OCI-LY3 (cell line): ENCODE measurements at regions not wholly inside any gene's neighbourhood (a gene's known extent, or its start where the extent isn't known, plus 50 kb on each side); places are given as distances from the start of the nearest gene placed in this dataset.

Experiments
- EZH2phosphoT487 ChIP-seq: fragments of 200-600 bp; shearing (Covaris generic); IDR thresholded peaks from 2 replicates; pipeline ENCODE4 v1.6.1; 2018; ENCODE audit warnings: antibody characterized with exemption, mixed run types, low read depth
- TF ChIP-seq, protein P1 (sequence below): fragments of 200-600, 300-600 bp; sonication (generic); IDR thresholded peaks from 2 replicates; pipeline ENCODE4 v1.5.1; 2014; ENCODE audit warnings: antibody characterized with exemption, low read length, low read depth

DNA sequence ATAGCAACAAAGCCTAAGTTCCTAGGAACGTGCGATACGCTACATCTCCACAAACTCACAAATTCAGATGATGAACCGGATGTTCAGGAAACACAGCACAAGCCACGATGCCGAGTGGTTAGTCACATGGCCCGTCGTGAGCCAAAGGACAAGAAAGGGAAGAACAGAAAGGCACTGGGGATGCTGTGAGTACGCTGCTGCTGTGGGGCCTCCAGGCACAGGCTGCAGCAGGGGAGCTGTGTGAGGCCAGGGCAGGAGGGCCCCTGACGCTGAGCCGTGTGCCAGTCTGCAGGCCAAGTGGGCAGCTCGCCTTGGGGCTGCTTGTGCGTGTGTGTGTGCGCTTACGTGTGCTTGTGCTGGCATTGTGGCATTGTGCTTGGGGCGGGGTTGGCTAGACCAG lies 89.4 kb downstream of the CTTN start:
- TF ChIP-seq, protein P1, sequence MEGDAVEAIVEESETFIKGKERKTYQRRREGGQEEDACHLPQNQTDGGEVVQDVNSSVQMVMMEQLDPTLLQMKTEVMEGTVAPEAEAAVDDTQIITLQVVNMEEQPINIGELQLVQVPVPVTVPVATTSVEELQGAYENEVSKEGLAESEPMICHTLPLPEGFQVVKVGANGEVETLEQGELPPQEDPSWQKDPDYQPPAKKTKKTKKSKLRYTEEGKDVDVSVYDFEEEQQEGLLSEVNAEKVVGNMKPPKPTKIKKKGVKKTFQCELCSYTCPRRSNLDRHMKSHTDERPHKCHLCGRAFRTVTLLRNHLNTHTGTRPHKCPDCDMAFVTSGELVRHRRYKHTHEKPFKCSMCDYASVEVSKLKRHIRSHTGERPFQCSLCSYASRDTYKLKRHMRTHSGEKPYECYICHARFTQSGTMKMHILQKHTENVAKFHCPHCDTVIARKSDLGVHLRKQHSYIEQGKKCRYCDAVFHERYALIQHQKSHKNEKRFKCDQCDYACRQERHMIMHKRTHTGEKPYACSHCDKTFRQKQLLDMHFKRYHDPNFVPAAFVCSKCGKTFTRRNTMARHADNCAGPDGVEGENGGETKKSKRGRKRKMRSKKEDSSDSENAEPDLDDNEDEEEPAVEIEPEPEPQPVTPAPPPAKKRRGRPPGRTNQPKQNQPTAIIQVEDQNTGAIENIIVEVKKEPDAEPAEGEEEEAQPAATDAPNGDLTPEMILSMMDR: no peak
- no peak for TF ChIP-seq EZH2phosphoT487
